ENCODE measurements at regions not wholly inside any gene's neighbourhood (a gene's known extent, or its start where the extent isn't known, plus 50 kb on each side); places are given as distances from the start of the nearest gene placed in this dataset.
"Not testable (repeated sequence)": the region's sequence is repeated elsewhere in the genome, so short reads cannot be mapped to it uniquely, and the experiment has no call there.

GRCh38 chr14:71165121-71166031 is 258.1 kb downstream of the PCNX1 start:
- TF ChIP-seq CTCF (IDR thresholded peaks at IDR 0.05; ENCODE audit: borderline replicate concordance, extremely low read depth, low read length, poor library complexity, severe bottlenecking) (no peak), EZH2 (IDR thresholded peaks at IDR 0.05; ENCODE audit: borderline replicate concordance, low read depth, low read length, severe bottlenecking) (no peak)
- Histone ChIP-seq H2AFZ (ENCODE audit: low read depth, low read length) (no peak overlapping the region), H3K9ac (ENCODE audit: low read depth, low read length) (no peak overlapping the region), H3K4me3 (ENCODE audit: low read depth in 1 of 2, low read length in 2 of 2) (no peak overlapping the region), H4K20me1 (ENCODE audit: insufficient read depth, low read length) (no peaks in the 10 kb centered on the region), H3K79me2 (ENCODE audit: insufficient read depth, low read length) (no peaks in the 10 kb centered on the region), H3K9me3 (ENCODE audit: insufficient read depth, low read length, severe bottlenecking) (no peaks in the 10 kb centered on the region), H3K36me3 (ENCODE audit: insufficient read depth, low read length) (no peaks in the 10 kb centered on the region), H3K27ac (ENCODE audit: low read length) (no peak overlapping the region), H3K4me1 (ENCODE audit: insufficient read depth, low read length) (peaks cover 21% of the 10 kb centered on the region), H3K4me2 (ENCODE audit: insufficient read depth, low read length) (no peak overlapping the region), H3K27me3 (ENCODE audit: insufficient read depth, low read length, poor library complexity) (no peaks in the 10 kb centered on the region)
- DNase-seq (no peak), ATAC-seq (ENCODE audit: insufficient read depth, low read depth) (no peak)

GRCh38 chr14:71166180-71166837 is 259.1 kb downstream of the PCNX1 start:
- no peaks in the 10 kb centered on the region for H3K79me2 ChIP-seq (ENCODE audit: insufficient read depth, low read length)
- no peak for ATAC-seq (ENCODE audit: insufficient read depth, low read depth)

GRCh38 chr14:71167325-71167950 is 260.2 kb downstream of the PCNX1 start:
- not testable (repeated sequence) for H2AFZ ChIP-seq (ENCODE audit: low read depth, low read length); DNase-seq; H3K27ac ChIP-seq (ENCODE audit: low read length); H3K9ac ChIP-seq (ENCODE audit: low read depth, low read length); H3K9me3 ChIP-seq (ENCODE audit: insufficient read depth, low read length, severe bottlenecking); H3K4me3 ChIP-seq (ENCODE audit: low read depth in 1 of 2, low read length in 2 of 2); ATAC-seq (ENCODE audit: insufficient read depth, low read depth); H3K27me3 ChIP-seq (ENCODE audit: insufficient read depth, low read length, poor library complexity); H3K79me2 ChIP-seq (ENCODE audit: insufficient read depth, low read length); H4K20me1 ChIP-seq (ENCODE audit: insufficient read depth, low read length); H3K36me3 ChIP-seq (ENCODE audit: insufficient read depth, low read length)
- H3K4me1 ChIP-seq (ENCODE audit: insufficient read depth, low read length): peaks cover 21% of the 10 kb centered on the region
- peak overlapping the region; percentile 75; the same call in 1 of the 2 replicates for H3K4me2 ChIP-seq (ENCODE audit: insufficient read depth, low read length)

More at GRCh38 chr14:71166180-71166837, 259.1 kb downstream of the PCNX1 start:
- Histone ChIP-seq H3K36me3 (ENCODE audit: insufficient read depth, low read length) (no peaks in the 10 kb centered on the region), H2AFZ (ENCODE audit: low read depth, low read length) (no peak overlapping the region), H3K9me3 (ENCODE audit: insufficient read depth, low read length, severe bottlenecking) (no peaks in the 10 kb centered on the region), H4K20me1 (ENCODE audit: insufficient read depth, low read length) (no peaks in the 10 kb centered on the region), H3K9ac (ENCODE audit: low read depth, low read length) (no peak overlapping the region), H3K4me2 (ENCODE audit: insufficient read depth, low read length) (no peak overlapping the region), H3K27ac (ENCODE audit: low read length) (no peak overlapping the region), H3K4me3 (ENCODE audit: low read depth in 1 of 2, low read length in 2 of 2) (no peak overlapping the region), H3K27me3 (ENCODE audit: insufficient read depth, low read length, poor library complexity) (no peaks in the 10 kb centered on the region), H3K4me1 (ENCODE audit: insufficient read depth, low read length) (peaks cover 21% of the 10 kb centered on the region)
- DNase-seq: no peak
- no peak for TF ChIP-seq EZH2 (IDR thresholded peaks at IDR 0.05; ENCODE audit: borderline replicate concordance, low read depth, low read length, severe bottlenecking)
- peak; percentile 60 for TF ChIP-seq CTCF (IDR thresholded peaks at IDR 0.05; ENCODE audit: borderline replicate concordance, extremely low read depth, low read length, poor library complexity, severe bottlenecking)

GRCh38 chr14:71168161-71168560 is 260.9 kb downstream of the PCNX1 start:
- DNase-seq: peak; percentile 63
- H3K79me2 ChIP-seq (ENCODE audit: insufficient read depth, low read length); H4K20me1 ChIP-seq (ENCODE audit: insufficient read depth, low read length); H3K9me3 ChIP-seq (ENCODE audit: insufficient read depth, low read length, severe bottlenecking); H3K36me3 ChIP-seq (ENCODE audit: insufficient read depth, low read length); H3K27me3 ChIP-seq (ENCODE audit: insufficient read depth, low read length, poor library complexity): not testable (repeated sequence)
- Histone ChIP-seq H2AFZ (ENCODE audit: low read depth, low read length) (peak overlapping the region; percentile 70), H3K9ac (ENCODE audit: low read depth, low read length) (peak overlapping the region; percentile 44), H3K27ac (ENCODE audit: low read length) (peak overlapping the region; percentile 50; the same call in 1 of the 2 replicates), H3K4me3 (ENCODE audit: low read depth in 1 of 2, low read length in 2 of 2) (peak overlapping the region; percentile 13 to 54; a peak in 3 of 4 replicates), H3K4me2 (ENCODE audit: insufficient read depth, low read length) (peak overlapping the region; percentile 75), H3K4me1 (ENCODE audit: insufficient read depth, low read length) (peaks cover 21% of the 10 kb centered on the region)
- peak; percentile 74 for ATAC-seq (ENCODE audit: insufficient read depth, low read depth)

Measured in DND-41 (cell line).